ENCODE measurements at regions not wholly inside any gene's neighbourhood (a gene's known extent, or its start where the extent isn't known, plus 50 kb on each side); places are given as distances from the start of the nearest gene placed in this dataset.

GRCh38 chr10:51022933-51023585, 51.2 kb upstream of the PRKG1 start:
- no peaks in the 10 kb centered on the region for H3F3A ChIP-seq (ENCODE audit: control insufficient read depth, insufficient read depth)
- H3K4me3 ChIP-seq (ENCODE audit: low read length) = no peak overlapping the region
- no peaks in the 10 kb centered on the region for H3K36me3 ChIP-seq (ENCODE audit: control insufficient read depth, low read length)
- TF ChIP-seq, protein P1, sequence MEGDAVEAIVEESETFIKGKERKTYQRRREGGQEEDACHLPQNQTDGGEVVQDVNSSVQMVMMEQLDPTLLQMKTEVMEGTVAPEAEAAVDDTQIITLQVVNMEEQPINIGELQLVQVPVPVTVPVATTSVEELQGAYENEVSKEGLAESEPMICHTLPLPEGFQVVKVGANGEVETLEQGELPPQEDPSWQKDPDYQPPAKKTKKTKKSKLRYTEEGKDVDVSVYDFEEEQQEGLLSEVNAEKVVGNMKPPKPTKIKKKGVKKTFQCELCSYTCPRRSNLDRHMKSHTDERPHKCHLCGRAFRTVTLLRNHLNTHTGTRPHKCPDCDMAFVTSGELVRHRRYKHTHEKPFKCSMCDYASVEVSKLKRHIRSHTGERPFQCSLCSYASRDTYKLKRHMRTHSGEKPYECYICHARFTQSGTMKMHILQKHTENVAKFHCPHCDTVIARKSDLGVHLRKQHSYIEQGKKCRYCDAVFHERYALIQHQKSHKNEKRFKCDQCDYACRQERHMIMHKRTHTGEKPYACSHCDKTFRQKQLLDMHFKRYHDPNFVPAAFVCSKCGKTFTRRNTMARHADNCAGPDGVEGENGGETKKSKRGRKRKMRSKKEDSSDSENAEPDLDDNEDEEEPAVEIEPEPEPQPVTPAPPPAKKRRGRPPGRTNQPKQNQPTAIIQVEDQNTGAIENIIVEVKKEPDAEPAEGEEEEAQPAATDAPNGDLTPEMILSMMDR (IDR thresholded peaks at IDR 0.05; ENCODE audit: low read depth, low read length, poor library complexity, severe bottlenecking) = no peak
- TF ChIP-seq EZH2phosphoT487 (IDR thresholded peaks at IDR 0.05; ENCODE audit: borderline replicate concordance, low read length) = no peak
- H4K20me1 ChIP-seq (ENCODE audit: control insufficient read depth, insufficient read depth, low read depth, low read length) = no peaks in the 10 kb centered on the region
- H3K4me1 ChIP-seq (ENCODE audit: control insufficient read depth, low read length) = no peaks in the 10 kb centered on the region
- no peak overlapping the region for H3K27ac ChIP-seq (ENCODE audit: low read depth, low read length)
- no peaks in the 10 kb centered on the region for H3K9me2 ChIP-seq (replicated peaks; ENCODE audit: control insufficient read depth, low read length)
- no peaks in the 10 kb centered on the region for H3K9me3 ChIP-seq (ENCODE audit: control insufficient read depth, insufficient read depth, low read length)
- no peaks in the 10 kb centered on the region for H3K79me2 ChIP-seq (ENCODE audit: control insufficient read depth, low read length)
- H3K4me2 ChIP-seq (ENCODE audit: low read length) = no peak overlapping the region
- H3K27me3 ChIP-seq (ENCODE audit: control insufficient read depth, low read length) = no peaks in the 10 kb centered on the region; the same call in 1 of the 2 replicates

DNA sequence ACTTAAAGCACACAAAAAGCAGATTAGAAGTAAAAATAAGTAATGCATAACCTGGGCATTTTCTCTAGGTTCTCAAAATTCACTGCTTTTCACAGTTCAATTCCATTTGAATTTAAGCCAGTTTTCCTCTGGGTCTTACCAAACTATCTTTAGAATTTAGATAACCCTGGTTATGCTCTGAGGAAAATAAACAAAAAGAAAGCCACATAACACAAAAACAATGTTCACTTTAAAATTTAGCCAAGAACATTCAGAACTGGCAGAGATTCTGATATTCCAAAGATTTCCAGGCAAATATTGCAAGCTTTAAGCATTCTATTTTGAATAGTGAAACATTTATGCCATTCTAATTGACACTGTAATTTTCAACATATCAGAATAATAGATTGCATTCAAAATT, 50.7 kb upstream of the PRKG1 start:
- no peaks in the 10 kb centered on the region for H3K9me2 ChIP-seq (replicated peaks; ENCODE audit: control insufficient read depth, low read length)
- no peak overlapping the region for H3K4me3 ChIP-seq (ENCODE audit: low read length)
- no peak overlapping the region for H3K4me2 ChIP-seq (ENCODE audit: low read length)
- no peak overlapping the region for H3K27ac ChIP-seq (ENCODE audit: low read depth, low read length)
- H3K79me2 ChIP-seq (ENCODE audit: control insufficient read depth, low read length) = no peaks in the 10 kb centered on the region
- H3K4me1 ChIP-seq (ENCODE audit: control insufficient read depth, low read length) = no peaks in the 10 kb centered on the region
- no peaks in the 10 kb centered on the region; the same call in 1 of the 2 replicates for H3K27me3 ChIP-seq (ENCODE audit: control insufficient read depth, low read length)
- TF ChIP-seq, protein P1 (IDR thresholded peaks at IDR 0.05; ENCODE audit: low read depth, low read length, poor library complexity, severe bottlenecking) = no peak
- TF ChIP-seq EZH2phosphoT487 (IDR thresholded peaks at IDR 0.05; ENCODE audit: borderline replicate concordance, low read length) = no peak
- no peaks in the 10 kb centered on the region for H3F3A ChIP-seq (ENCODE audit: control insufficient read depth, insufficient read depth)
- no peaks in the 10 kb centered on the region for H4K20me1 ChIP-seq (ENCODE audit: control insufficient read depth, insufficient read depth, low read depth, low read length)
- H3K36me3 ChIP-seq (ENCODE audit: control insufficient read depth, low read length) = no peaks in the 10 kb centered on the region
- no peaks in the 10 kb centered on the region for H3K9me3 ChIP-seq (ENCODE audit: control insufficient read depth, insufficient read depth, low read length)

Data from DOHH2 (cell line).